GM19239 (cell line): ENCODE measurements at regions not wholly inside any gene's neighbourhood (a gene's known extent, or its start where the extent isn't known, plus 50 kb on each side); places are given as distances from the start of the nearest gene placed in this dataset.

ENCODE experiments used
- DNase-seq: peaks from one replicate; pipeline ENCODE4 v3.0.0; 2011; ENCODE audit warnings: low spot score; ENCODE audit not compliant: insufficient read length
- FAIRE-seq: peaks from 2 replicates; lab custom pipeline; 2011; peaks lifted over from hg19 to GRCh38; lab: Jason Lieb, UNC

DNA sequence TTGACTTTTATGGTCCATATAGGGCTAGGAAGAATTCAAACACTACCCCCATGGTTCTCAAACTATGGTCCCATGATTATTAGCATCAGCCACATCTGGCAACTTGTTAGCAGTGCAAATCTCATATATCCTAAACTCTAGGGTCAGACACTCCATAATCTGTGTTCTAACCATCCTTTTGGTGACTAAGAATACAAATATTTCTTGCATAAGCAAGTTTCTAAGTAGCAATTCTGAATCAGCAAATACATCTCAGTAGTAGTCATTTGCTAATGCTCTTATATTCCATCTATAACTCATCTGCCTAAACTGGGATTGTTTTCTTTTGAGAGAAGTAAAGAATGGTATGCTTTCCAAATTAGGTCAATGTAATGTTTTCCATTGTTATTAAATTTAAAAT is 447.3 kb downstream of the TMX3 start:
- no peak for FAIRE-seq
- DNase-seq, result no peak

DNA sequence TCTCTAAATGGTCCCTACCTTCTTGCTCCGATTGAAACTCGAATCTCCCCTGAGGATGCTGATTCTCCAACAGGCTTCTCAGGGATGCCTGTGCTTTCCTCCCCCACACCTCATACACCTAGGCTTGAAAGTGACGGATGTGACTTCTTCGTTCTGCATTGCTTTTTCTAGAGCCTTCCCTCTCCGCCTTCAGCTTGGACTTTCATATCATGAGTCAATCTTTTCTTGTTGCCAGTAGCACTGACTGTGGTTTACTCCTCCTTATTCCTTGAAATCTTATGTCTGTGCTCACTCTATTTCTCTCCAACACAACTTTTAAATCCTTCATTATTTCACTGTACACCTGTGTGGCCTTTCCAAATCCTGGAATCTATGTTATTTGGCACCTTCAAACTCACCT is 451.4 kb downstream of the TMX3 start:
- FAIRE-seq, result no peak
- no peak for DNase-seq

DNA sequence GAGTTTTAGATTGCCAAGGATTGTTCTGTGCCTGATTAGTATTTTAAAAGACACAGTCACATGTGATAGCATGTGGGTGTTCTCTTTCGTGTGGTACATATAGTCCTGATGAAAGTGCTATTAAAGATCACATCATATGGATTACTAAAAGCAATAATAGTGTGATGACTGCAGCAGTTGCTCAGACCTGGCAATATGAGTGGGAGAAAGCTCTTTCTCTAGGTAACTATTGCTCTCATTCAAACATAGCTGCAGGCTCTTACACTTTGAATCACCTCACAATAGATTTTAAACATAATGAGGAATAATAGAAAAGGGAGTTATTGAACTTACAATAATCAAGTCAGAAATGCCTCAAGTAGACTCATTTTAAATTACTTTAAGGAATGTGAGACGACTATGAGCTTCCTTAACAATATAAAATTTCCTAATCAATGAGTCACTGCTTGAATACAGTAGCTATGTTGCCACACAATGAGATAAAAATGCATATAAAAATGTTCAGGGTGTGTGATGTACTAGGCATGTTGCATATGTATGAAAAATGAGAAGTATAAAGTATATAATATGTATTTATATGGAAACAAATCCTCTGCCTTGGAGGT is 452.1 kb downstream of the TMX3 start:
- DNase-seq, result no peak
- FAIRE-seq, result no peak

DNA sequence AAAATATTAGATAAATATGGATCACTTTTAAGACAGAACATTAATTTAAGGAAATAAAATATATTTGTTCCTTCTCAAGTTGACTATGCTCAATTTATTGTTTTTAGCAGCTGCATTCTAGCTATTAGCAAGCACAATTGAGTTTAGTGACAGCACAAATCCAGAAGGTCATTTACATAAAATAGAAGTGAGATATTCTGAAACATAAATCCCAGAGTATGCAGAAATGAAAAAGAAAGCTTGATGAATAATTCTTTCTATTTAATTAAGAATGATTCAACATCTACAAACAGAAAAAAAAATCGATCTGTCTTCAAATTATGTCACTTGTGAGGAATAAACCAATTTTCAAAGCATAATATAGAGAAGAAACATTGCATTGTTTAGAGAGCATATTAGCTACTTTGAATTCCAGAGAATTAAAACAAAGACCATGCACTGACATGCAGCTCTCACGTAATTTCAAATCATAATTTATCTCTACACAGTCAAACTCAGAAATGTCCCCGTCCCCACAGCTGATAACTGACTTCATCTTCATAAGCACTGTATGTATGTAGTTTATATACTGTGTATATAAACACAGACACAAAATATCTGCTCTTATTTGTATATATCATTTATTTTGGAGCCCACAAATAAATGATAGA is 458.4 kb downstream of the TMX3 start:
- DNase-seq (no peak), FAIRE-seq (no peak)

DNA sequence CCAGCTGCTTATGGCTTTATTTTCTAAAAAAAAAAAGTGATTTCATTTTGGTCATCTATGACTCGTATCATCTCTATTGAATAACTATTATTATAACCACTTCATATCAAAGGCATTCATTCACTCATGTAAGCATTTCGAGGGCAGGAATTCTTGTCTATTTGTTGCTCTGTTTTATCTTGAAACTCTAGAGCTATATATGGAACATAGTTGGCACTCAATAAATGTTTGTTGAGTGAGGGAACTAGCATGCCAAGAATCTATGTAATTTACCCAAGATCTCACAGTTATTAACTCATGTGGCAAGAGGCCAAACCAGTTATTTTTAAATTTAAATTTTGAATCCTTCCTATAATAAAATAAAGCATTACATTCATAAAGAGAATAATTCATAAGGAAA is 470.1 kb downstream of the TMX3 start:
- no peak for FAIRE-seq
- no peak for DNase-seq

DNA sequence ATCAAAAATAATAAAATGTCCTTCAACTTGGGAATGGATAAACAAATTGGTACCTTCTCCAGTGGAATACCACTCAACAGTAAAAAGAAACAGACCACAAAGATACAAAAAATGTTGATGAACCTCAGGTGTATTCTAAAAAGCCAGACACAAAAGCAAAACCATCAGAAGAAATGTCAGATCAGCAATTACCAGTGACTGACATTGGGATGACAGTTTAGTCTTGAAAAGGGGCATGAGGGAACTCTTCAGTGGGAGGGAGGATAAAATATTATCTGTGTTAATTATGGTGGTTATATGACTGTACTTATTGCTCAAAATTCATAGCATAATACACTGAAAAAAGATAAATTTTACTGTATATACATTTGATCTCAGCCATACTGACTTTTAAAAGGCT is 473.0 kb downstream of the TMX3 start:
- FAIRE-seq (no peak), DNase-seq (no peak)

DNA sequence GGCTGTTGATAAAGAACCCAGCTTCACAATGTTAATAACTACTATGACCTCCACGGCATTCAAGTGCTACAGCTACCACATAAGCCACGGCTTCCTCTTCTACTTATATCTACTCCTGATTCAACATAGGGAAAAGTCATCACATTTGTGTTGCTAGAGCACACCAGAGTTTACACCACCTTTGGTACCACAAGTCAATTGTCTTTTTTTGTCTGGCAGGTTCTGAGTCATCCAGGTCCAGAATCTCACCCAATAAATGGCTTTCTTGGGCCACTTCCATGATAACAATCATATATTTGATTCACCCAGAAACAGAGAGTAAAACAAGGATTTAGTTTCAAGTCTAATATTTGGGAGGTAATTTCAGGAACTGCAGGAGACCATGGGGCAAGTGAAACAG is 480.2 kb downstream of the TMX3 start:
- FAIRE-seq (no peak), DNase-seq (no peak)

DNA sequence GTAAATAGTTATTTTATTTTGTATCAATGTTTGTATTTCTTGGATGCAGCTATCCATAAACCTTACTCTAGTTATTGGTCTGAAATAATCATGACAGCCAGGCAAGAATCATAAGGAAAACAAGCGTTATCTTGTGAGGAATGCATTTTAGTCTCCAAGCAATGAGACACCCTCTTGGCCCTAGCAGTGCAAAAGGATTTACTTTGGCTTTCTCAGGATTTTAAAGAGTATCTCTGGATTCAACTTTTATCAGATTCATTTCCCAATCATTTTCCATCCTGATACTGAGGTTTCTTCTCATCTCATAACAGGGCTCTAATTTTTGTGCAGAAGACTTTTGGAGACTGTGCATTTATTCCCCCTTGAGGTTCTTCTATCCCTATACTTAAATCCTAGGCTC is 480.8 kb downstream of the TMX3 start:
- FAIRE-seq (no peak), DNase-seq (no peak)

DNA sequence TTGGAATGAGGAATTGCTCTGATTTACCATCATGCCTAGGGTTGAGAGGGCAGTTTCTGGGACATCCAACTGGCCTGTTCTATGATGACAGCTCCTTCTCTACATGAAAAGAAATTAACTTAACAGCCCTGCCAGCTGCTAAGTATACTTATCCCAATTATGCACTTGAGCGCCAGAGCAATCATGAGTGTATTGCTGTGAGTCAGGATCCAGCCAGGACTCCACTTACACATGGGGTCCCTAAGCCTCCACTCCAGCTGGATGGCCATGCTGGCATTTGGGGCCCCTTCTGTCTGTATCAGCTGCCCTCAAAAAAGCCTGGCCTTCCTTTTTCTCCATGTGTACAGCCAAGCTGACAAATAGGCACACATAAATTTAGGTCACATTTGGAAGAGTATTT is 481.9 kb downstream of the TMX3 start:
- FAIRE-seq (no peak), DNase-seq (no peak)

DNA sequence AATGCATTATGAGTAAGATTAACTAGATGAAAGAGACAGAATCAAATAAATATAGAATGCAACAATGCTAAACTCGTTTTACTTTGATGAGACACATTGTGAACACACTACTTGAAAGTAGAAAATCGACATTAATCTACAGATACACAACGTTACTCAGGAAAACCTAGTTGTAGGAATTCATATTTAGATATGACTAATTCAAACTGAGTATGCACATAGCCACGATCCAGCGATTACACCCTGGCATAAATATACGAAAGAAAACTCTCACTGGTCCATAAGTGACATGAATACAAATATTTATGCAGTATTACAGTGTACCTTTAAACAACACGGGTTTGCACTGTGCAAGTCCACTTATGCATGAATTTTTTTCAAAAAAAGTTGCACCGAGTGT is 485.6 kb downstream of the TMX3 start:
- FAIRE-seq (no peak), DNase-seq (no peak)

DNA sequence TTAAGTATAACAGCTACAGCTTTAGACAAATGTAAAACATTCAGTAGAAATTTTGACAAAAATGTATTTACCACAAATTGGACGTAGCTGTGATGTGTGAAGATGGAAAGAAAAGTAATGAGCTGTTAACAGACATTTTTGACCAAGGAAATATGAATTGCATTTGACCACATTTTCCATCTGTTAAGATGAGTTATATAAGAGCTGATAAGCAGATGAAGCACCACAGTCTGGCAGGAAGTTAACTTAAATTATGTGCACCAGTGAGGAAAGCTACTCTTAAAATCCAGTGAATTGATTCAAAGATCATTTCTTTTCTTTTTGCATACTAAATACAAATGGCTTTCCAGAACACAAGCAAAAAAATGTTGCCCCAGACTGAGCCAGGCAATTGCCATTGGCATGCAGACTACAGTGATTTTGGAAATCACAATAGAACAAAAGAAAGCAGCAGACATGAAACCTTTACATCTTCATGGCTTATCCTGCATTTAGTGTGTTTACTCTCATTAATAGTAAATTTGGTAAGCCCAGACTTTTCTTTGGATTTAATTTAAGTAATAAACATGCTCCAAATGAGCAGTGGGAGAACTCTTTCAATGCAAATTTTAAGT is 493.7 kb downstream of the TMX3 start:
- FAIRE-seq (no peak), DNase-seq (no peak)

DNA sequence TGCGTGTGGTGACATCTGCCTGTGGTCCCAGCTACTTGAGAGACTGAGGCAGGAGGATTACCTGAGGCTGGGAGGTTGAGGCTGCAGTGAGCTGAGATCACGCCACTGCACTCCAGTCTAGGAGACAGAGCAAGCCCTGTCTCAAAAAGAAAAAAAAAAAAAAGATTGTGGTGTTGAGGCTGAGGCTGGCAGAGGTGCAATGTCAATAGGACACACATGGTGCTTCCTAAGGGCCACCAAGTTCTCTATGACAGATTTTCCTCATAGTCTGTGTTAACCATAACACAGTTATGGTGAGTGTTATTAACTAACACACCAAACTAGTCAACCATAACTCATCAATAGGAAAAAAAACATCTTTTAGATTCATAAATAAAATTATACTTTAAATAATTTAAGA is 494.4 kb downstream of the TMX3 start:
- FAIRE-seq (no peak), DNase-seq (no peak)

DNA sequence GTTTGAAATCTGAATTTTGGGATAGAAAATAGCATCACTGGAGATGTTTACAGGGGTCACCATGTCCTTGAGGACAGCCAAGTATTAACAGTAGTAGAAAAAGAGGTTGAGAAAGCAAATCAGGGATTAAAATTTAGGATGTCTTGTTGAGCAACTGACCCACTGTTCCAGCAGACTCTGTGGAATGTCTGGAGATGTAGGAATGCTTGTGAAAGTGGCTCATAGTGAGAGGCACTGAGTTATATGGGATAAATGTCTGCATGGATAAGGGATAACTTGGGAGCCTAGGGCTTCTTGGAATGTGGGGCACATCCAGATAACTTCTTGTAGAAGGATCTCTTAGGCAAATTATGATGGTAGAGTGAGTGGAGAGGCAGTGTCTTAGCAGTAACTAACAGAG is 495.0 kb downstream of the TMX3 start:
- DNase-seq, result no peak
- FAIRE-seq, result no peak

DNA sequence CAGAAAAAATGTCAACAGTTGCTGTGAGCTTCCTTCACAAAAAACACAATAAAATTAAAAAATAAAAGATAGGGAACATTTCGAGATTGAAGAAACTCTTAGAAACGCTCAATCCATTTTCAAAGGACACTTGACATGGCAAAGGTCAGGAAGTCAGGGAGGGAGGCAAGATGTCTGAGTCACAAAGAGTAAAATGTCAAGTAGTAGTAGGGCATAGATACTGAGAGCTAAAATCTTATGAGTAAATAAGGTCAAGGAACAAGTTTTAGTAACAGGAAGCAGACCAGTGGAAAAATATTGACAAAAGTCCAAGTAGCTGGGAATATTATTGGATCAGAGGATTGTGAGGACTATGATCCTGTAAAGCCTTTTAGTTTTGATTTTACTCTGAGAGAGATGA is 495.6 kb downstream of the TMX3 start:
- FAIRE-seq (no peak), DNase-seq (no peak)

DNA sequence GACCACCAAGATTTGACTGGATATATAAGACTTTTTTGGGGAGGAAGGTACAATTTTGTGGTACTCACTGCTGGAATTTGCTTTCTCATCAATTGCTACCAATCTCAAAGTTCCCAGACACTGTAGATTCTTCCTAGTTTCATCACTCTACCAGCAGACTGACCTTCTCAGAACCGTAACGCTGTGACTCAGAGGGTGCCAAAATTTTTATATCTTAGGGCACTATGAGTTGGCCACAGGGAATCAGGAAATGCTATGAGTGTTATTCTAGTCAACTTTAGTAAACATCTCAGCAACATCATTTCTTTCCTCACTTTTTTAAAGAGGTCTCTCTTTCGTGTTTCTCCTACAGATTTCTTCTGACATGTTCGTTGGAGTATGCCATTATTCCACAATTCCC is 499.0 kb downstream of the TMX3 start:
- no peak for FAIRE-seq
- DNase-seq, result no peak

DNA sequence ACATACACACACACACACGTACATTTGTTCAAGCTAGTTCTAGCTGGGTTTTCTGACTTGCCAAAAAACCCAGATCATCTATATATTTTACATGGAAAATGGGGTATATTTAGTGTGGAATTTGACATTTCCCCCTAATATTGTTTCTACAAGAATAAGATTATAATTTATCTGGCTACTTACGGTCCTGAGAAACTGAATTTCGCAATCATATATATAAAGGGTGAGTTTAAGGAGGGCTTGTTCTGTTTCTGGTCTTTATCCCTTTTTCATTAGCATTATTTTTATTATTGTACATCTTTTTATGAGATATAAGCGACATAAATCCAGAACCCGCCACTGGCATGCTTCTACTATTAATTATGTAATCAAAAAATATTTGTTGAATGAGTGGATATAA is 528.9 kb downstream of the TMX3 start:
- DNase-seq (no peak), FAIRE-seq (no peak)

DNA sequence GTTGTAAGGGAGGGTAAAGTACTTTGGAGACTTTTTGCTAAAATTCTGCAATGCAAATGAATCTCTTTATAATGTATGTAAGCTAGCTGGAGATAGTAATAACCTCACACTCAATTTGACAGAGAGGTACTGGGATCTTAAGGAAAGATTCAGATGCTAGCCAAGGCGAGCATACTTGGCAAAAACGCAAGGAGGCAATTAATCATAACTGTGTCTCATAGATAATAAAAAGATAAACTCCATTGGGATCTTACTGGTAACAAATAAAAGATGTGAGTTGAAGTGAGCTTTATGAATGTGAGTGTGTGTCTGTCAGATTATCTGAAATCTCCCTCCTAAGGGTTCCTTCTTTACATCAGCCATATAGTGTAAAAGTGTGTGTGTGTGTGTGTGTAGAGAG is 533.0 kb downstream of the TMX3 start:
- DNase-seq (no peak), FAIRE-seq (no peak)

DNA sequence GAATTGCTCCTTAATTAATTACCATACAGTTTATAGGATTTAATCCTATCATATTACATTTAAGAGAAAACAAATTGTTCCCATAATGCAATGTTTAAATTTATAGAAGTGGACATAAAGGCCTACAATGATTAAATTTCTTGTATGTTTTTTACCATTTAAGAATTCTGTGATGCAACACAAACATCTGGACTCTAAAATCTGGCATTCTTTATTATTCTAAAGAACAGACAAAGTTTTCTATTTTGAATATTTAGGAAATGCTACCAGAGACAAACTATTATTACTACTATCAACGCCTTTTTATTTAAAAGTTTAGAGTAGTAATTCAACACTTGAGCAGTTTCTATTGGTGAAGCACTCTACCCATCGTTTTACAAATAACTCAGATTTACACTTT is 535.1 kb downstream of the TMX3 start:
- no peak for FAIRE-seq
- DNase-seq, result no peak

DNA sequence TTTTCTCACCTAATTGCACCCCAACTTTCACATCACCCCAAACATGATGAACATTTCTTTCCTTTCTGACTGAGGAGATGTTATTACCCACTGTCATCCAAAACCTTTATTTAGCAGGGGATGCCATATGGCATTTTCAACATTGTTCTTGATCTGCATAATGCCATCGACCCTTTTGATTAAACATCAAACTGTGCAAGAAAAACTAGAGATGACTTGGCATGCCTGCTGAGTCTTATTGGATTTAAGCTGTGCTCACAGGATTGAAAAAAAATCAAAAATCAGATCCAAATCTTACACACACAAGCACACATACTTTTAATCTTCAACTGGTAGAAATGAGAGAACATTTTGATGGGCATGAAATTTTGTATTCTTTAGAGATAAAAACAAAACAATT is 536.0 kb downstream of the TMX3 start:
- DNase-seq, result no peak
- FAIRE-seq, result no peak

DNA sequence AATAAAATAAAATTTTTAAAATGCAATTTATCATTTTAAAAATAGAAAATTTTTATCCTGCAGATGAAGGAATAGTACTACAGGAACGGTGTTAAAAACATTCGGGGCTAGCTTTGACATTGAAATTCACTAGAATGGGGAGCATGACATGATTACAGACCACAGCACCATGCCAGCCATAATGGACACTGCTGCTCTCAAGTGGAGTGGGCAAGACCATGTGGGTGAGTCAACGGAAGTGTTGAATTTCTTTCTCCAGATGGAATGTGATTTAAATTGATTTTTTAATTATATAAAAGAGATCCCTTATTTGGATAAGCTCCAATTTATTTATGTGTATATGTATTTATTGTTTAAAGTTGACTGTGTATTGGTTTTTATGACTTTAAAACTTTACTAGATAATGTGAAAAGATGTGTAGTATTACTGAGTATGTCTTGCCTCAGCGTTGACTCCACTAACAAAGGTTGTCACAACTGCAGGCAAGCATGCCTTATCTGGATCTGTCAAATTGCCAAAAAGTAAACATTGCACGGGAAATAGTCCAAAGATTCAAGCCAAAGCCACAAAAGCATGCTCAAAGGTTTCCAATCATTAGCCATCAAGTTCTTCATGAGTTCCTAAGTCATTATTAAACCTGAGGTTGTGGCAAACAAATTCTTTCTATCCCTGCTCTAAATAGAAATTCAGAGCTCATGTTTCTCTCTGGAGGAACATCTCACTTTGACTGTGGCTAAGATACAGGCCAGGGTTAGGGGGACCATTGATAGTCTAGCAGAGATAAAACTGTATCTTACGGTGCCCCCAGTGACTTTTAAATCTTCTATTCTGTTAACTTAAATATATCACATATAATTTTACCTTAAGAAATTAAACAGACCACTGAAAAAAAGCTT is 536.9 kb downstream of the TMX3 start:
- FAIRE-seq, result no peak
- no peak for DNase-seq

DNA sequence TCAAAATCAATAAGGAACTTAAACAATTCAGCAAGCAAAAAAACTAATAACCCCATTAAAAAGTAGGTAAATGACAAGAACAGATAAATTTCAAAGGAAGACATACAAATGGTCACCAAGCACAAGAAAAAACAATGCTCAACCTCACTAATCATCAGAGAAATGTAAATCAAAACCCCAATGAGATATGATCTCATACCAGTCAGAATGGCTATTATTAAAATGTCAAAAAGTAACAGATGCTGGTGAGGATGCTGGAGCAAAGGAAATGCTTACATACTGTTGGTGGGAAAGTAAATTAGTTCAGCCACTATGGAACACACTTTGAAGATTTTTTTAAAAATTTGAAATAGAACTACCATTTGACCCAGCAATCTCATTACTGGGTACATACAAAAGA is 538.0 kb downstream of the TMX3 start:
- DNase-seq (no peak), FAIRE-seq (no peak)
